ENCODE measurements at regions not wholly inside any gene's neighbourhood (a gene's known extent, or its start where the extent isn't known, plus 50 kb on each side); places are given as distances from the start of the nearest gene placed in this dataset.

- CTCF ChIA-PET, result interaction anchor here (1.4 kb wide), 1 partner anchor 30 kb away, joined by 5 read pairs; no protein-coding TSS in a partner anchor
- no peak overlapping the region for H3K4me3 ChIP-seq (ENCODE audit: low read depth, low read length)
- POLR2A ChIA-PET, result no interaction called here
- DNase-seq (ENCODE audit: low read depth, low spot score), result no peak
- no peak for TF ChIP-seq CTCF (IDR thresholded peaks at IDR 0.05; ENCODE audit: insufficient read depth, low read length, missing control alignments)
These were observed 721.5 kb upstream of the GOLIM4 start for GRCh38 chr3:168817177-168817576.

DNA sequence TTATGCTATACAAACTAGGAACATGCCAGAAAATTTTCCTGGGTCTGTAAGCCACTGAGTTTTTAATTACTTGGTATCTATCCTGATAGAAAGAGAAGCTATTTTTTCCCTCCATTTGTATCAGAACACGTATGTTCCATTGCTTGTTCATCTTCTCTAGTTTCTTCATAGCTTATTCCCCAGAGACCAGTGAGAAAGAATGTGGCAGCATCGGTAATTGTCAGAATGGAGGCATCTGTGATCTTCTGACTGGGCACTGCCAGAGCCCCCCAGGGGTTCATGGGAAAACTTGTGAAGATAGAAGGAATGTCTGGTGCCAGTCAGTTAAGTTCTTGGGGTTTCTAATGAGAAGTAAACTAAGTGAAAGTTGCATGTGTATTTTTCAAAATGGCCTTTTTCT is 720.2 kb upstream of the GOLIM4 start:
- ChIA-PET POLR2A (no interaction called here), CTCF (interaction anchor here (1.4 kb wide), 1 partner anchor 31 kb away, joined by 5 read pairs; no protein-coding TSS in a partner anchor)

GRCh38 chr3:168813225-168813802 is 717.6 kb upstream of the GOLIM4 start:
- DNase-seq (ENCODE audit: low read depth, low spot score), result no peak
- no peak overlapping the region for H3K4me3 ChIP-seq (ENCODE audit: low read depth, low read length)
- CTCF ChIA-PET, result interaction anchor here (1.2 kb wide), 1 partner anchor 33 kb away, joined by 4 read pairs; no protein-coding TSS in a partner anchor
- POLR2A ChIA-PET, result no interaction called here
- TF ChIP-seq CTCF (IDR thresholded peaks at IDR 0.05; ENCODE audit: insufficient read depth, low read length, missing control alignments), result no peak

More for the DNA sequence above, 720.2 kb upstream of the GOLIM4 start:
- TF ChIP-seq CTCF (IDR thresholded peaks at IDR 0.05; ENCODE audit: insufficient read depth, low read length, missing control alignments), result no peak
- DNase-seq (ENCODE audit: low read depth, low spot score), result no peak
- no peak overlapping the region for H3K4me3 ChIP-seq (ENCODE audit: low read depth, low read length)

GRCh38 chr3:168812234-168812633 is 716.5 kb upstream of the GOLIM4 start:
- no peak for DNase-seq (ENCODE audit: low read depth, low spot score)
- no peak overlapping the region for H3K4me3 ChIP-seq (ENCODE audit: low read depth, low read length)
- TF ChIP-seq CTCF (IDR thresholded peaks at IDR 0.05; ENCODE audit: insufficient read depth, low read length, missing control alignments), result no peak
- ChIA-PET CTCF (interaction anchor here (0.7 to 1.1 kb wide), 2 partner anchors 35 to 51 kb away, joined by 4 read pairs; no protein-coding TSS in a partner anchor), POLR2A (no interaction called here)

DNA sequence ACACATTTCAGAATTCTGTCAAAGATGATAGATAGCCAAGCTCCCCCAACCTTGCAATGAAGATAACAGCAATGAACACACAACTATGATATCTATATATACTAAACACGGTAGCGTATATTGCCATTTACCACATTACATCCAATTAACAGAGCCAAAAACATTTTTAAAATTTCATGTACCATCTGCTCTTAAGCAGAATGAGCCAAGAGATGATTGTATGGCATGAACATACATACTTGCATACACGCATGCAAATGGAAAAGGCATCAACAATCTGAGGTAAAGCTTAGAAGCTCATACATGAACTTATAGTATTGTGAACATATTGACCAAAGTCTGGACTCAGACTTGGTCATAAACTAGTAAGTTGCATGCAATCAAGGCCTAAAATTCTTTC is 712.9 kb upstream of the GOLIM4 start:
- ChIA-PET POLR2A (no interaction called here), CTCF (interaction anchor here (0.8 kb wide), 1 partner anchor 597 kb away, joined by 4 read pairs; no protein-coding TSS in a partner anchor)
- no peak overlapping the region for H3K4me3 ChIP-seq (ENCODE audit: low read depth, low read length)
- DNase-seq (ENCODE audit: low read depth, low spot score), result no peak
- TF ChIP-seq CTCF (IDR thresholded peaks at IDR 0.05; ENCODE audit: insufficient read depth, low read length, missing control alignments), result no peak

DNA sequence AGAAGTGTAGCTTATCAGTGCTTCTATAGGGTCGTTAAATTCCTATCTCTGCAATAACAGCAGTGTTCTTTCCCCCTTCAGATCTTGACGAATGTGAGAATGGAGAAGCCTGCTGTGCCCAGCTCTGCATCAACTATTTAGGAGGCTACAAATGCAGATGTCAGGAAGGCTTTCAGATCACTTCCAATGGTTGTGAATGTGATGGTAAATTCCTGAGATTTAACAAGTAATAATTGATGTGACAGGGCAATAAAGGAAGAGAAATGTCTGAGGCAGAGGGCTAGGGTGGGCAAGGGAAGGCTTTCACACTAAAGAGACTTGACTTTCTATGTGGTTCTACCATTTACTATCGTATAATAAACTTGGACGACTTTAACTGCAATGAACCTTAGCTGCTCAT is 711.7 kb upstream of the GOLIM4 start:
- no peak overlapping the region for H3K4me3 ChIP-seq (ENCODE audit: low read depth, low read length)
- DNase-seq (ENCODE audit: low read depth, low spot score), result no peak
- ChIA-PET CTCF (no interaction called here), POLR2A (no interaction called here)
- no peak for TF ChIP-seq CTCF (IDR thresholded peaks at IDR 0.05; ENCODE audit: insufficient read depth, low read length, missing control alignments)

Data from AG04449 (cell line).